HCT116 (cell line): ENCODE measurements at regions not wholly inside any gene's neighbourhood (a gene's known extent, or its start where the extent isn't known, plus 50 kb on each side); places are given as distances from the start of the nearest gene placed in this dataset.

Source experiments
- ATAC-seq: fragments of 200-7000 bp; cut with Tn5 transposase; 2 replicates; pipeline ENCODE4 v1.9.1; 2020; ENCODE audit warnings: mild to moderate bottlenecking, moderate library complexity
- BruUV-seq: library from RNA; stranded (reverse); fragments of 400-500 nt; replicated peaks from 2 replicates; lab custom pipeline; 2021; lab: Mats Ljungman, UMichigan
- CTCF ChIA-PET: fragments of 300-600 bp; sonication (Branson Sonifier 250); formaldehyde crosslinking; loops from one replicate; lab custom pipeline; 2021; ENCODE audit warnings: antibody characterized with exemption; lab: Charles Lee
- POLR2A ChIA-PET: fragments of 300-600, 350-600 bp; sonication (Branson Sonifier 250); formaldehyde crosslinking; loops from one replicate; lab custom pipeline; 2021; ENCODE audit warnings: antibody characterized with exemption; lab: Charles Lee
- RAD21 ChIA-PET, 2 experiments: fragments of 300-600 bp; sonication (Branson Sonifier 250); formaldehyde crosslinking; loops; one replicate each; lab custom pipeline; 2023; ENCODE audit warnings: low total read pairs in 2 of 2; ENCODE audit not compliant: uncharacterized antibody in 2 of 2, unreplicated experiment in 2 of 2, low non-redundant PET in 1 of 2; lab: Charles Lee
- DNase-seq: peaks from one replicate; pipeline ENCODE4 v3.0.0-alpha.2; 2010; ENCODE audit warnings: low read depth, low spot score
- H2AFZ ChIP-seq: fragments of 200-600 bp; shearing (Covaris generic), sonication (generic); 2 replicates; pipeline ENCODE4 v1.6.1; 2017; ENCODE audit warnings: low read depth, mixed run types, mixed read lengths, antibody characterized with exemption, low read length; ENCODE audit not compliant: poor library complexity, severe bottlenecking
- H3K27ac ChIP-seq: 2 replicates; pipeline ENCODE4 v1.5.1; 2012; ENCODE audit warnings: low read depth, low read length
- H3K27me3 ChIP-seq: fragments of 200-600 bp; sonication (generic); 2 replicates; pipeline ENCODE4 v1.6.1; 2016; ENCODE audit warnings: mixed run types, low read length, mixed read lengths; ENCODE audit not compliant: insufficient read depth
- H3K36me3 ChIP-seq, 2 experiments: fragments of 200-500 bp in 1 of 2; fragments of 200-600 bp in 1 of 2; sonication (Bioruptor generic) in 1 of 2; sonication (generic) in 1 of 2; 2 replicates each; pipeline versions ENCODE4 v1.5.1 to v1.6.1; 2014 to 2016; ENCODE audit warnings: low read length in 2 of 2, inconsistent platforms in 1 of 2, mixed read lengths in 1 of 2, mixed run types in 1 of 2; ENCODE audit not compliant: insufficient read depth in 2 of 2, control insufficient read depth in 1 of 2
- H3K4me1 ChIP-seq, 2 experiments: fragments of 200-600 bp in 1 of 2; sonication (generic) in 1 of 2; 2 replicates each; pipeline versions ENCODE4 v1.5.1 to v1.6.1; 2012 to 2017; ENCODE audit warnings: low read length in 2 of 2, inconsistent platforms in 1 of 2, mild to moderate bottlenecking in 1 of 2, mixed read lengths in 1 of 2, mixed run types in 1 of 2, moderate library complexity in 1 of 2; ENCODE audit not compliant: insufficient read depth in 2 of 2, control insufficient read depth in 1 of 2
- H3K4me2 ChIP-seq: fragments of 200-600 bp; sonication (generic); 2 replicates; pipeline ENCODE4 v1.6.1; 2017; ENCODE audit warnings: mixed run types, low read length, mixed read lengths
- H3K4me3 ChIP-seq, 2 experiments: fragments of 200-600 bp in 1 of 2; sonication (generic) in 1 of 2; replicated peaks in 1 of 2; 2 replicates each; pipeline ENCODE4 v1.5.1; 2011 to 2016; ENCODE audit warnings: low read length in 2 of 2, control low read depth in 1 of 2, low read depth in 1 of 2, mild to moderate bottlenecking in 1 of 2, mixed read lengths in 1 of 2, mixed run types in 1 of 2
- H3K79me2 ChIP-seq: fragments of 200-600 bp; sonication (generic); 2 replicates; pipeline ENCODE4 v1.6.1; 2017; ENCODE audit warnings: mild to moderate bottlenecking, mixed run types, low read length, moderate library complexity, mixed read lengths; ENCODE audit not compliant: insufficient read depth
- H3K9ac ChIP-seq: fragments of 200-600 bp; sonication (generic); 2 replicates; pipeline ENCODE4 v1.6.1; 2016; ENCODE audit warnings: low read length, mixed read lengths
- H3K9me2 ChIP-seq: fragments of 200-600 bp; sonication (generic), shearing (Covaris generic); 2 replicates; pipeline ENCODE4 v1.6.1; 2017; ENCODE audit warnings: mixed run types, mild to moderate bottlenecking, moderate library complexity; ENCODE audit not compliant: insufficient read depth
- H3K9me3 ChIP-seq, 2 experiments: fragments of 200-500 bp in 1 of 2; fragments of 200-600 bp in 1 of 2; sonication (Bioruptor generic) in 1 of 2; sonication (generic) in 1 of 2; 2 replicates each; pipeline ENCODE4 v1.6.1; 2014 to 2017; ENCODE audit warnings: low read length in 2 of 2, mixed read lengths in 2 of 2, inconsistent platforms in 1 of 2, low read depth in 1 of 2, mild to moderate bottlenecking in 1 of 2, mixed run types in 1 of 2, moderate library complexity in 1 of 2; ENCODE audit not compliant: control insufficient read depth in 1 of 2, insufficient read depth in 1 of 2
- H4K20me1 ChIP-seq: fragments of 200-600 bp; sonication (generic), shearing (Covaris generic); 2 replicates; pipeline ENCODE4 v1.6.1; 2017; ENCODE audit warnings: mixed run types, mild to moderate bottlenecking, moderate library complexity; ENCODE audit not compliant: insufficient read depth
- CBX3 ChIP-seq: IDR thresholded peaks from 2 replicates; pipeline ENCODE4 v1.6.1; 2012; ENCODE audit warnings: low read depth
- CEBPB ChIP-seq: IDR thresholded peaks from 2 replicates; pipeline ENCODE4 v1.6.1; 2012; ENCODE audit warnings: low read depth
- EGR1 ChIP-seq: IDR thresholded peaks from 2 replicates; pipeline ENCODE4 v1.6.1; 2012; ENCODE audit warnings: low read depth
- ELF1 ChIP-seq: IDR thresholded peaks from 2 replicates; pipeline ENCODE4 v1.6.1; 2012; ENCODE audit warnings: low read depth, borderline replicate concordance
- EZH2phosphoT487 ChIP-seq: fragments of 200-600 bp; IDR thresholded peaks from 2 replicates; pipeline ENCODE4 v1.6.1; 2018; ENCODE audit warnings: antibody characterized with exemption, borderline replicate concordance
- FOSL1 ChIP-seq: IDR thresholded peaks from 2 replicates; pipeline ENCODE4 v1.6.1; 2012; ENCODE audit warnings: low read depth
- JUND ChIP-seq: IDR thresholded peaks from 2 replicates; pipeline ENCODE4 v1.6.1; 2012
- POLR2AphosphoS5 ChIP-seq: IDR thresholded peaks from 2 replicates; pipeline ENCODE4 v1.6.1; 2011; ENCODE audit warnings: mild to moderate bottlenecking, low read depth, low read length, moderate library complexity
- RAD21 ChIP-seq: IDR thresholded peaks from 2 replicates; pipeline ENCODE4 v1.6.1; 2012; ENCODE audit warnings: low read depth, mild to moderate bottlenecking
- SIN3A ChIP-seq: IDR thresholded peaks from 2 replicates; pipeline ENCODE4 v1.6.1; 2012; ENCODE audit warnings: low read depth
- SP1 ChIP-seq: IDR thresholded peaks from 2 replicates; pipeline ENCODE4 v1.6.1; 2012; ENCODE audit warnings: low read depth
- SRF ChIP-seq: IDR thresholded peaks from 2 replicates; pipeline ENCODE4 v1.6.1; 2012; ENCODE audit warnings: low read depth
- ZBTB33 ChIP-seq: IDR thresholded peaks from 2 replicates; pipeline ENCODE4 v1.6.1; 2011; ENCODE audit warnings: mild to moderate bottlenecking, low read length, moderate library complexity; ENCODE audit not compliant: insufficient replicate concordance; ENCODE audit errors: extremely low read depth
- ZNF274 ChIP-seq: fragments of 200-500 bp; sonication (Bioruptor generic); IDR thresholded peaks from 2 replicates; pipeline ENCODE4 v1.6.1; 2014; ENCODE audit warnings: mild to moderate bottlenecking, low read depth, low read length, inconsistent platforms
- intact Hi-C: fragments of 100-400 bp; cut with micrococcal nuclease; formaldehyde crosslinking; loops from 2 replicates; pipeline ENCODE4 v1.10.0; 2022
- TF ChIP-seq, protein P1 (sequence below), 3 experiments: fragments of 200-600 bp in 1 of 3; sonication (generic) in 1 of 3; IDR thresholded peaks in 2 of 3; conservative IDR thresholded peaks in 1 of 3; 2 replicates each; pipeline ENCODE4 v1.5.1; 2012 to 2017; ENCODE audit warnings: low read depth in 2 of 3, low read length in 2 of 3, antibody characterized with exemption in 1 of 3, borderline replicate concordance in 1 of 3, control low read depth in 1 of 3, mild to moderate bottlenecking in 1 of 3, mixed read lengths in 1 of 3, mixed run types in 1 of 3, moderate library complexity in 1 of 3; ENCODE audit not compliant: insufficient read depth in 1 of 3
- TF ChIP-seq, protein P2 (sequence below): IDR thresholded peaks from 2 replicates; pipeline ENCODE4 v1.6.1; 2012; ENCODE audit warnings: low read depth

DNA sequence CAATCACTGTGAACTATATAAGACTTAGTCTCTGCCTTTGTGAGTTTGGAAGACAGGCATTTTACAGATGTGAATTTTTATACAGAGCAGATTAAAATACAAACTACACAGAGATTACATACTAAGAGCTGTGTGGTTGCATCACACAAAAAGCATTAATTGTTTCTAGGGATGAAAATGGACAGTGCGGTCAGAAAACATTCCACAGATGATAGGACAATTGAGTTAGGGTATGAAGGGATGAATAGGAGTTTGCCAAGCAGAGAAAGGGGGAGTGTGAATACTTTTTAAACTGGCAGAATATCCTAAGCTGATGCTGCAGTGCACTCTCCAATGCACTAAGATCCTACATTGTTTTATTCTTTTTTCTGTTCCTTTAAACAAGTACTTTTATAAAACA is 345.8 kb downstream of the VRK1 start (continued):
- TF ChIP-seq EGR1 (no peak), SIN3A (no peak), RAD21 (no peak), JUND (no peak)
- TF ChIP-seq, all 23 proteins: peak for 0

DNA sequence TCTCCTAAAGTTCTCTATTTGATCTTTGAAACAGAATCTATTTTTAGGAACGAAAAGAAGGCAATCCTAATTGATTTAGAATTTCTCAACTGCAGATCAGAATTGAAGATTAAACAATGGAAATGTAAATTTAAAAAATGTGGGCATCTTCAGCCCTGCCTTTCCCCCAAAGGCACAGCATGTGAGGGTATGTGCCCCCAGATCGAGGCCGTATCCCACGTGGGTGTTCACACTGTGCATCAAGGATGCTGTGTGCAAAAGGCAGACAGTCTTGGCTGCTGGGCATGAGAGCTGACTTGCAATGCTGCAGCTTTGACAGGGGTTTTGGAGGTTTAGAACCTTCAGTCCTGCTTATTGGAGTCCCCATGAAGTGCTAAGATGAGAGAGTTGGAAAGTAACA is 346.3 kb downstream of the VRK1 start:
- no TSS peak for BruUV-seq
- CTCF ChIA-PET = no interaction called here
- Histone ChIP-seq H3K27me3 (no peaks in the 10 kb centered on the region), H3K4me3 (no peak overlapping the region), H3K9me3 (no peaks in the 10 kb centered on the region), H3K36me3 (no peaks in the 10 kb centered on the region), H3K4me2 (no peak overlapping the region), H3K9me2 (no peaks in the 10 kb centered on the region), H2AFZ (no peak overlapping the region), H3K27ac (no peak overlapping the region), H3K79me2 (no peaks in the 10 kb centered on the region), H3K4me1 (no peaks in the 10 kb centered on the region), H3K9ac (no peak overlapping the region), H4K20me1 (no peaks in the 10 kb centered on the region)
- ATAC-seq = no peak
- no peak for DNase-seq
- TF ChIP-seq ELF1 = no peak
- TF ChIP-seq, protein P1, sequence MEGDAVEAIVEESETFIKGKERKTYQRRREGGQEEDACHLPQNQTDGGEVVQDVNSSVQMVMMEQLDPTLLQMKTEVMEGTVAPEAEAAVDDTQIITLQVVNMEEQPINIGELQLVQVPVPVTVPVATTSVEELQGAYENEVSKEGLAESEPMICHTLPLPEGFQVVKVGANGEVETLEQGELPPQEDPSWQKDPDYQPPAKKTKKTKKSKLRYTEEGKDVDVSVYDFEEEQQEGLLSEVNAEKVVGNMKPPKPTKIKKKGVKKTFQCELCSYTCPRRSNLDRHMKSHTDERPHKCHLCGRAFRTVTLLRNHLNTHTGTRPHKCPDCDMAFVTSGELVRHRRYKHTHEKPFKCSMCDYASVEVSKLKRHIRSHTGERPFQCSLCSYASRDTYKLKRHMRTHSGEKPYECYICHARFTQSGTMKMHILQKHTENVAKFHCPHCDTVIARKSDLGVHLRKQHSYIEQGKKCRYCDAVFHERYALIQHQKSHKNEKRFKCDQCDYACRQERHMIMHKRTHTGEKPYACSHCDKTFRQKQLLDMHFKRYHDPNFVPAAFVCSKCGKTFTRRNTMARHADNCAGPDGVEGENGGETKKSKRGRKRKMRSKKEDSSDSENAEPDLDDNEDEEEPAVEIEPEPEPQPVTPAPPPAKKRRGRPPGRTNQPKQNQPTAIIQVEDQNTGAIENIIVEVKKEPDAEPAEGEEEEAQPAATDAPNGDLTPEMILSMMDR (IDR thresholded peaks at IDR 0.05 in 2 of 3, conservative IDR thresholded peaks at IDR 0.05 in 1 of 3; ENCODE audit: borderline replicate concordance in 1 of 3, insufficient read depth in 1 of 3, low read depth in 2 of 3, low read length in 2 of 3) = no peak
- TF ChIP-seq ZNF274 = no peak
- TF ChIP-seq CEBPB = no peak
- TF ChIP-seq FOSL1 = no peak
- no peak for TF ChIP-seq CBX3
- TF ChIP-seq RAD21 = no peak
- TF ChIP-seq, protein P2, sequence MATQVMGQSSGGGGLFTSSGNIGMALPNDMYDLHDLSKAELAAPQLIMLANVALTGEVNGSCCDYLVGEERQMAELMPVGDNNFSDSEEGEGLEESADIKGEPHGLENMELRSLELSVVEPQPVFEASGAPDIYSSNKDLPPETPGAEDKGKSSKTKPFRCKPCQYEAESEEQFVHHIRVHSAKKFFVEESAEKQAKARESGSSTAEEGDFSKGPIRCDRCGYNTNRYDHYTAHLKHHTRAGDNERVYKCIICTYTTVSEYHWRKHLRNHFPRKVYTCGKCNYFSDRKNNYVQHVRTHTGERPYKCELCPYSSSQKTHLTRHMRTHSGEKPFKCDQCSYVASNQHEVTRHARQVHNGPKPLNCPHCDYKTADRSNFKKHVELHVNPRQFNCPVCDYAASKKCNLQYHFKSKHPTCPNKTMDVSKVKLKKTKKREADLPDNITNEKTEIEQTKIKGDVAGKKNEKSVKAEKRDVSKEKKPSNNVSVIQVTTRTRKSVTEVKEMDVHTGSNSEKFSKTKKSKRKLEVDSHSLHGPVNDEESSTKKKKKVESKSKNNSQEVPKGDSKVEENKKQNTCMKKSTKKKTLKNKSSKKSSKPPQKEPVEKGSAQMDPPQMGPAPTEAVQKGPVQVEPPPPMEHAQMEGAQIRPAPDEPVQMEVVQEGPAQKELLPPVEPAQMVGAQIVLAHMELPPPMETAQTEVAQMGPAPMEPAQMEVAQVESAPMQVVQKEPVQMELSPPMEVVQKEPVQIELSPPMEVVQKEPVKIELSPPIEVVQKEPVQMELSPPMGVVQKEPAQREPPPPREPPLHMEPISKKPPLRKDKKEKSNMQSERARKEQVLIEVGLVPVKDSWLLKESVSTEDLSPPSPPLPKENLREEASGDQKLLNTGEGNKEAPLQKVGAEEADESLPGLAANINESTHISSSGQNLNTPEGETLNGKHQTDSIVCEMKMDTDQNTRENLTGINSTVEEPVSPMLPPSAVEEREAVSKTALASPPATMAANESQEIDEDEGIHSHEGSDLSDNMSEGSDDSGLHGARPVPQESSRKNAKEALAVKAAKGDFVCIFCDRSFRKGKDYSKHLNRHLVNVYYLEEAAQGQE = no peak
- no peak for TF ChIP-seq POLR2AphosphoS5
- TF ChIP-seq EZH2phosphoT487 = no peak
- no peak for TF ChIP-seq ZBTB33
- TF ChIP-seq SRF = no peak
- TF ChIP-seq SP1 = no peak
- POLR2A ChIA-PET = no interaction called here
- intact Hi-C loops = no loop called here
- RAD21 ChIA-PET = no interaction called here
